ENCODE measurements at regions not wholly inside any gene's neighbourhood (a gene's known extent, or its start where the extent isn't known, plus 50 kb on each side); places are given as distances from the start of the nearest gene placed in this dataset.

DNA sequence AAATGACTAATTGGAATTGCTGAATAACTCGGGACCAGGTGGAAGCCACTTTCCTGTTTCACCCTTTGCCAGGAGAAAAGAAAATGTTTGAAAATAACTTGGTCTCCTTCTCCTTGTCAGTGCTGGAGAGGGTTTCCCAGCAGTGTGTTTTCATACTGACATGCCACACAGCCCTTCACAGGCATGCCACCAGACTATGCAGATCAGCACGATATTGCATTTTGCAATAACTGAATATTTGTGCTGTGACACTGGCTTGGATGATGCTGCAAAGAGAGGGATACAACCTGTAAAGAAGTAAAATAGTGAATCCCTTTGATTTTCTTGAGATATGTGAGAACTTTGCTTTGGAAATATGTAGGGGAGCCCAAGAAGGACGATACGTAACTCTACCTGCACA, 200.0 kb upstream of the NAV2 start:
- H3K4me3 ChIP-seq (ENCODE audit: low read length in 3 of 3) = no peak overlapping the region
- no peaks in the 10 kb centered on the region for H3K36me3 ChIP-seq (ENCODE audit: control insufficient read depth in 3 of 3, insufficient read depth in 3 of 3, low read length in 3 of 3)
- peaks cover 12 to 22% (median 19%) of the 10 kb centered on the region in 3 donors for H3K4me1 ChIP-seq (ENCODE audit: control insufficient read depth in 3 of 3, insufficient read depth in 3 of 3, low read length in 3 of 3)
- H3K9me3 ChIP-seq (ENCODE audit: control insufficient read depth in 3 of 3, low read length in 3 of 3) = no peaks in the 10 kb centered on the region
- peaks cover 3 to 14% (median 3%) of the 10 kb centered on the region in 3 donors for H3K27me3 ChIP-seq (ENCODE audit: control insufficient read depth in 3 of 3, insufficient read depth in 3 of 3, low read length in 3 of 3)
- no peak overlapping the region for H3K9ac ChIP-seq (ENCODE audit: low read depth in 1 of 3, low read length in 3 of 3)
- H3K27ac ChIP-seq (ENCODE audit: low read depth, low read length) = no peak overlapping the region

DNA sequence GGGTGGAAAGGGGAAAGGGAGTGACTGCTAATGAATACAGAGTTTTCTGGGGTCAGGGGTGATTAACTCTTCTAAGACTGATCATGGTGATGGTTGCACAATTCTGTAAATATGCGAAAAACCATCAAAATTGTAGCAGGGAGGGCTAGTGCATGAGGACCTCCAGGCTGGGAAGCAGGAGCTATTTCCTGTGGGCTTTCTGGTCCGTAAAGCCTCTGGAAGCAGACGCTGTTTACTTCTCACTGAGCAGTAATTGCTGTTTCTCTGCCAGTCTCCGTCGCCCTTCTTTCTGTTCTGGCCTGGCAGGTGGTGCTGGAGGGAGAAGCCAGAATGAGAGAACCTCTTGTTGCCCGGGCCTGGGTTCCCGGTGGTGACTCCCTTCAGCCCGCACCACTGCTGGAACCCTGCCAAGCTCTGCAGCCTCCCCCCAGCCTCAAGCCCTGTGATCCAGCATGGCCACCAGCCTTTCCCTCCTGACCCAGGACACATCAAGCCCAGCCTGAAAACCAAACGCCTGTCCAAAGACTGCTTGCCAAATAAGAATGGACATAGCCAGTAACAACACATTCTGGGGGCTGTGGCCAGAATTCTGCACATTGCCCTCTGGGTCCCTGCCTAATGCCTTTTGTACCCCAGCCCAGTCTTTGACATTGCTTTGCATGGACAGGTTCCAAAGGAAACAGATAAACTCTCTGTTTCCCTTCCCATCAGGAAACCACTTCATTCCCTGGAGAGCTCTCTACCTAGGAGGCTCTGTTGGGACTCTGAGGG, 201.0 kb upstream of the NAV2 start:
- no peak overlapping the region for H3K4me3 ChIP-seq (ENCODE audit: low read length in 3 of 3)
- peak overlapping the region; percentile 23 for H3K27ac ChIP-seq (ENCODE audit: low read depth, low read length)
- H3K36me3 ChIP-seq (ENCODE audit: control insufficient read depth in 3 of 3, insufficient read depth in 3 of 3, low read length in 3 of 3) = no peaks in the 10 kb centered on the region
- H3K27me3 ChIP-seq (ENCODE audit: control insufficient read depth in 3 of 3, insufficient read depth in 3 of 3, low read length in 3 of 3) = peaks cover 3 to 14% (median 7%) of the 10 kb centered on the region in 3 donors
- no peaks in the 10 kb centered on the region for H3K9me3 ChIP-seq (ENCODE audit: control insufficient read depth in 3 of 3, low read length in 3 of 3)
- H3K4me1 ChIP-seq (ENCODE audit: control insufficient read depth in 3 of 3, insufficient read depth in 3 of 3, low read length in 3 of 3) = peaks cover 12 to 22% (median 19%) of the 10 kb centered on the region in 3 donors
- H3K9ac ChIP-seq (ENCODE audit: low read depth in 1 of 3, low read length in 3 of 3) = no peak overlapping the region

DNA sequence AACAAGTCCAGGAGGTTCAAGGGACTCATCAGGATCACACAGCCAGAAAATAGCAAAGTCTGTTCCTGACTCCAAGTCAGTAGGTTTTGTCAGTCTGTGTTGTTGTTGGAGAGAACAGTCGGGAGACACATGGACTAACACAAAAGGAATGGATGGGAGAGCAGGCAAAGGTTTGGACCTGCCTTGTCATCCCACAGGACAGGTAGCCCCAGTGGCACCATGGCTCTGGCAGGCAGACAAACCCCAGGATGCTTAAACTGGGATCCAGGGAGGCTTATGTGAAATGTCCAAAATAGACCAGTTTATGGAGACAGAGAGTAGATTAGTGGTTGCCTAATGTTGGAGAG, 201.6 kb upstream of the NAV2 start:
- Histone ChIP-seq H3K27ac (ENCODE audit: low read depth, low read length) (peak overlapping the region; percentile 23), H3K4me1 (ENCODE audit: control insufficient read depth in 3 of 3, insufficient read depth in 3 of 3, low read length in 3 of 3) (peaks cover 12 to 22% (median 19%) of the 10 kb centered on the region in 3 donors), H3K36me3 (ENCODE audit: control insufficient read depth in 3 of 3, insufficient read depth in 3 of 3, low read length in 3 of 3) (no peaks in the 10 kb centered on the region), H3K27me3 (ENCODE audit: control insufficient read depth in 3 of 3, insufficient read depth in 3 of 3, low read length in 3 of 3) (peaks cover 3 to 14% (median 7%) of the 10 kb centered on the region in 3 donors), H3K4me3 (ENCODE audit: low read length in 3 of 3) (no peak overlapping the region), H3K9ac (ENCODE audit: low read depth in 1 of 3, low read length in 3 of 3) (no peak overlapping the region), H3K9me3 (ENCODE audit: control insufficient read depth in 3 of 3, low read length in 3 of 3) (no peaks in the 10 kb centered on the region)

DNA sequence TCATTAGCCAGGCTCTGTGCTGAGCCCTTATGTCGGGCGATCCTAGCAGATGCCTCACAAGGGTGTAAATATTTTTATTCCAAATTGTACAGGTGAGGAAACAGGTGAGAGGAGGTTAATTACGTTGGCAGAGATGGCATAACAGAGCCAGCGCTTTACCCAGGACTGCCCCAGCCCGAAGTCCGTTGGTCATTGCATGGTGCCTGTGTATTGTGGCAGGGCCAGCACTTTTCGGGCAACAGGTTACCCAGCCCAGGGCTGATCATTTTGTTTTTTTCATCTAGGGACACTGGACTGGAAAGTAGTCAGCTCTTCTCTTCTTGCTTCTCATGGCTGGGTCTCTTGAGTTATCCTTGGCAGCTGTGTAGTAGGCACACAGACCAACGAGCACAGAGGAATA, 202.2 kb upstream of the NAV2 start:
- Histone ChIP-seq H3K36me3 (ENCODE audit: control insufficient read depth in 3 of 3, insufficient read depth in 3 of 3, low read length in 3 of 3) (no peaks in the 10 kb centered on the region), H3K4me3 (ENCODE audit: low read length in 3 of 3) (no peak overlapping the region), H3K4me1 (ENCODE audit: control insufficient read depth in 3 of 3, insufficient read depth in 3 of 3, low read length in 3 of 3) (peaks cover 12 to 22% (median 19%) of the 10 kb centered on the region in 3 donors), H3K9me3 (ENCODE audit: control insufficient read depth in 3 of 3, low read length in 3 of 3) (no peaks in the 10 kb centered on the region), H3K9ac (ENCODE audit: low read depth in 1 of 3, low read length in 3 of 3) (no peak overlapping the region), H3K27me3 (ENCODE audit: control insufficient read depth in 3 of 3, insufficient read depth in 3 of 3, low read length in 3 of 3) (peaks cover 3 to 14% (median 7%) of the 10 kb centered on the region in 3 donors), H3K27ac (ENCODE audit: low read depth, low read length) (no peak overlapping the region)

DNA sequence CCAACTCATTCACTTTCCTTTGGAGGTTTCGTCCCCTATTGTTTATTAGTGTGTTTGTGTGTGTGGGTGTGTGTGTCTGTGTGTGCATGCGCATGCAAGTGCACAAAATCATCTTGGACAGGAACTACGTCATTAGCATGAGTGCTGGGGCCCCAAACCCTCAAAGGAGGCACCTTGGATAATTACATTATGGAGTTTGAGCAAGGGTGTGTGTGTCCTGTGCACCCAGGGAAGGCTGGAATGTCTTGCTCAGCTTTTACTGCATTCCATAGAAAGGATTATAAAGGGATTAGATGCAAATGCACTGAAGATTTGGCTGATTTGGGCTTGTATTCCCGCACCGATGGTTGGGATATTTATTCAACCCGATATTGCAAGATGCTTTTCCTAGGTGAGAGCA, 203.4 kb upstream of the NAV2 start:
- H3K4me3 ChIP-seq (ENCODE audit: low read length in 3 of 3) = no peak overlapping the region
- H3K27ac ChIP-seq (ENCODE audit: low read depth, low read length) = no peak overlapping the region
- no peak overlapping the region for H3K9ac ChIP-seq (ENCODE audit: low read depth in 1 of 3, low read length in 3 of 3)
- no peaks in the 10 kb centered on the region for H3K9me3 ChIP-seq (ENCODE audit: control insufficient read depth in 3 of 3, low read length in 3 of 3)
- H3K4me1 ChIP-seq (ENCODE audit: control insufficient read depth in 3 of 3, insufficient read depth in 3 of 3, low read length in 3 of 3) = peaks cover 12 to 22% (median 19%) of the 10 kb centered on the region in 3 donors
- no peaks in the 10 kb centered on the region for H3K36me3 ChIP-seq (ENCODE audit: control insufficient read depth in 3 of 3, insufficient read depth in 3 of 3, low read length in 3 of 3)
- peaks cover 3 to 14% (median 7%) of the 10 kb centered on the region in 3 donors for H3K27me3 ChIP-seq (ENCODE audit: control insufficient read depth in 3 of 3, insufficient read depth in 3 of 3, low read length in 3 of 3)

DNA sequence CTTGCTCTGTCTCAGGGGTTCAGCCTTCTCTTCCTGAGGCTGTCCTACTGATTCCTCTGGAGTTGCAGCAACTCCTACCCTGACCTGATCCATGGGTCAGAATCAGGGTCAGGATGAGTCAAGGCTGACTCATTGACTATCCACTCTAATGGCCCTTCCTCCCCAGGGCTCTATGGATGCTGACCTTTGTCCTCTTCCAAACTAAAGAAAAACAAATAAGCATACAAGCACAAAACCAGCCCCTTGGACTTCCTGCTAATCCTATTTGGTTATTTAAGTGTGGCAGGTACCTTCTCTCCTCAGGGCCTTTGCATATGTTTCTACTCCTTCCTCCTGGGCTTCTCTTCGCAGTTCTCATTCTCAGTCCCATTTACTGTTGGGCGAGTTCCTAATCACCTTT, 204.5 kb upstream of the NAV2 start:
- H3K27ac ChIP-seq (ENCODE audit: low read depth, low read length) = no peak overlapping the region
- H3K9me3 ChIP-seq (ENCODE audit: control insufficient read depth in 3 of 3, low read length in 3 of 3) = no peaks in the 10 kb centered on the region
- no peaks in the 10 kb centered on the region for H3K36me3 ChIP-seq (ENCODE audit: control insufficient read depth in 3 of 3, insufficient read depth in 3 of 3, low read length in 3 of 3)
- no peak overlapping the region for H3K4me3 ChIP-seq (ENCODE audit: low read length in 3 of 3)
- peaks cover 3 to 14% (median 7%) of the 10 kb centered on the region in 3 donors for H3K27me3 ChIP-seq (ENCODE audit: control insufficient read depth in 3 of 3, insufficient read depth in 3 of 3, low read length in 3 of 3)
- H3K9ac ChIP-seq (ENCODE audit: low read depth in 1 of 3, low read length in 3 of 3) = no peak overlapping the region
- peaks cover 12 to 22% (median 19%) of the 10 kb centered on the region in 3 donors for H3K4me1 ChIP-seq (ENCODE audit: control insufficient read depth in 3 of 3, insufficient read depth in 3 of 3, low read length in 3 of 3)

DNA sequence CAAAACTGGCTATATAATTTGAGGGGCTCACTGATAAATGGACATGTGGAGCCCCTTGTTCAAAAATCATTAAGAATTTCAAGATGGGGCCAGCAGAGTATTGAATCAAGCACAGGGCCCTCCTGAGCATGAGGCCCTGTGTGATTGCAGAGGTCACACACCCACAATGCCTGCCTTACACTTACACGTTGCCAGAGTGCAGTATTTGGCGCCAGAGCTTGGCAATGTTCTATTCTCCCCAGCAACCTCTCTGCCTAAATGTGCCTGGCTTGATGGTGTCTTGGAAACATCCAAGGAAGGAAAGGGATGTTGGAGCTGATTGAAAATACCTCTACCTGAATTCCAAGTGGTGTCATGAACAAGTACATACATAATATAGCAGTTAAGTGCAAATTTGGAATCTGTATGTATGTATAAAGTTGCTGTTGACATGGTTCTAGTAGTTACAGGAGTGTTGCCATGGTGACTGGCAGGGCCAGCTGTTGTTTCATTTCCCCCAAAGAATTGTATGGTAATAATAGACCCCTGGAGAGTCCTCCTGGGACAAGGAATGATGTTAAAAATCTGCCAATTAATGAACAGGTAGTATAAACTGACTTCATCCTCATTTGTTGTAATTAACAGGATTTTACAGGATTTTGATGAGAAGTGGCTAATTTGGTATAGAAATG, 205.7 kb upstream of the NAV2 start:
- Histone ChIP-seq H3K9me3 (ENCODE audit: control insufficient read depth in 3 of 3, low read length in 3 of 3) (no peaks in the 10 kb centered on the region), H3K4me1 (ENCODE audit: control insufficient read depth in 3 of 3, insufficient read depth in 3 of 3, low read length in 3 of 3) (peaks cover 12 to 20% (median 17%) of the 10 kb centered on the region in 3 donors), H3K9ac (ENCODE audit: low read depth in 1 of 3, low read length in 3 of 3) (no peak overlapping the region), H3K27me3 (ENCODE audit: control insufficient read depth in 3 of 3, insufficient read depth in 3 of 3, low read length in 3 of 3) (peaks cover 3 to 14% (median 7%) of the 10 kb centered on the region in 3 donors), H3K4me3 (ENCODE audit: low read length in 3 of 3) (no peak overlapping the region), H3K36me3 (ENCODE audit: control insufficient read depth in 3 of 3, insufficient read depth in 3 of 3, low read length in 3 of 3) (no peaks in the 10 kb centered on the region), H3K27ac (ENCODE audit: low read depth, low read length) (no peak overlapping the region)

DNA sequence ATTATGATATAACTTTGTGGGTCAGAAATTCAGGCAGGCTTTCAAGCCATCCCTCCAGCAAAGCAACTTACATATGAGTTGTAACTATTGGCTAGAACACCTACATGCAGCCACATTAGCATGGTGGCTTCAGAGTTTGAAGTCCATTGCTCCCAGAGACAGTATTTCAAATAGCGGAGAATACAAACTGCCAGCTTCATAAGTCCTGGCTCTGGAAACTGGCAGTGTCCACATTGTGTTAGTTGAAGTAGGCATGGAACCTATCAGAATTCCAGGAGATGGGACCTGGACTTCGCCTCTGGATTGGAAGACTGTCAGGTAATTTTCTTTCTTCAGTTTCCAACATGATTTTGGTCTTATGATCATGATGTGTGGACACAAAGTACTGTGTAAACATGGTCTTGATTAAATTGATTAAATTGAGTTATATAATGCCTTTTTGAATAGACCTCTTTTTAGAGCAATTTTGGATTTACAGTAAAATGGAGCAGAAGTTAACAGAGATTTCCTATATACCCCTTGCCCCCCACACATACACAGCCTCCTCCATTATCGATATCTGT, 209.9 kb upstream of the NAV2 start:
- H3K36me3 ChIP-seq (ENCODE audit: control insufficient read depth in 3 of 3, insufficient read depth in 3 of 3, low read length in 3 of 3) = no peaks in the 10 kb centered on the region
- no peak overlapping the region for H3K9ac ChIP-seq (ENCODE audit: low read depth in 1 of 3, low read length in 3 of 3)
- no peak overlapping the region for H3K27ac ChIP-seq (ENCODE audit: low read depth, low read length)
- no peaks in the 10 kb centered on the region for H3K9me3 ChIP-seq (ENCODE audit: control insufficient read depth in 3 of 3, low read length in 3 of 3)
- peaks cover 0 to under 1% (median 0%) of the 10 kb centered on the region in 3 donors for H3K4me1 ChIP-seq (ENCODE audit: control insufficient read depth in 3 of 3, insufficient read depth in 3 of 3, low read length in 3 of 3)
- H3K4me3 ChIP-seq (ENCODE audit: low read length in 3 of 3) = no peak overlapping the region
- H3K27me3 ChIP-seq (ENCODE audit: control insufficient read depth in 3 of 3, insufficient read depth in 3 of 3, low read length in 3 of 3) = peaks cover 0 to 4% (median 0%) of the 10 kb centered on the region in 3 donors

DNA sequence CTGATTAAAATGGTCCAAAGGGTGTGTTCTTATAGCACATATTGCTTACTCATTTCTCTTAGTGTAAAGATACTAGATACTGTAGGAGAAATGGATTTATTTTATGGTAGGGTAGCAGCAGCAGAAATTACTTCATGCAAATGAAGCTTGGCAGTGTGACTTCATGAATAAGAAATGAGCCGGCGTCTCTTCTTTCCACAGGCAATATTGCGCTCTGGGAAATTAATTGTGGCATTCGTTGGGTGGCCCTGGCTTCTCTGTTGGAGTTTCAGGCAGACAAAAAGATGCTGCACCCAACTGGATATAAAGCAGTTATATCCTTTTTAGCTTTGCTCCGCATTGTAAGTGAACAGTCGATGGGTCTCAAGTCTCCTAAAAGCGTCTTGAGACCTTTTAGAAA, 211.0 kb upstream of the NAV2 start:
- Histone ChIP-seq H3K4me3 (ENCODE audit: low read length in 3 of 3) (no peak overlapping the region), H3K9ac (ENCODE audit: low read depth in 1 of 3, low read length in 3 of 3) (no peak overlapping the region), H3K4me1 (ENCODE audit: control insufficient read depth in 3 of 3, insufficient read depth in 3 of 3, low read length in 3 of 3) (no peaks in the 10 kb centered on the region), H3K9me3 (ENCODE audit: control insufficient read depth in 3 of 3, low read length in 3 of 3) (no peaks in the 10 kb centered on the region), H3K27ac (ENCODE audit: low read depth, low read length) (no peak overlapping the region), H3K27me3 (ENCODE audit: control insufficient read depth in 3 of 3, insufficient read depth in 3 of 3, low read length in 3 of 3) (peaks cover 0 to under 1% (median 0%) of the 10 kb centered on the region in 3 donors), H3K36me3 (ENCODE audit: control insufficient read depth in 3 of 3, insufficient read depth in 3 of 3, low read length in 3 of 3) (no peaks in the 10 kb centered on the region)

DNA sequence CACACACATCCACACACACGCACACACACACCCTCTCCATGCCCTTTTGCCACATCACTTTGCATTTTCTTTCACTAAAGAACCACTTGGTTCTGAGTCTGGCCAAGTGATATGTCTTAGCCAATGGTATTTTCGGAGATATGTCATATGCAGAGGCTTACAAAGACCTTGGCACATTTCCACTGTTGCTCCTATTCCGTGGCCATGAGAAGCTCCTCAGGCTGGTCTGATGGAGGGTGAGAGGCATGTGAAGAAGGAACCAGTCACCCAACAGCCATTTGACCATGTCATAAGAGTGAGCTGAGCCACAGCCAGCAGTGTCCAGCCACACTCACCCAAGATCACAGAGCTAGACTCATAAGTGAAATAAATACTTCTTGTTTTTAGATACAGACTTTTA, 212.6 kb upstream of the NAV2 start:
- Histone ChIP-seq H3K9ac (ENCODE audit: low read depth in 1 of 3, low read length in 3 of 3) (no peak overlapping the region), H3K9me3 (ENCODE audit: control insufficient read depth in 3 of 3, low read length in 3 of 3) (no peaks in the 10 kb centered on the region), H3K27ac (ENCODE audit: low read depth, low read length) (no peak overlapping the region), H3K4me1 (ENCODE audit: control insufficient read depth in 3 of 3, insufficient read depth in 3 of 3, low read length in 3 of 3) (no peaks in the 10 kb centered on the region), H3K4me3 (ENCODE audit: low read length in 3 of 3) (no peak overlapping the region), H3K36me3 (ENCODE audit: control insufficient read depth in 3 of 3, insufficient read depth in 3 of 3, low read length in 3 of 3) (no peaks in the 10 kb centered on the region), H3K27me3 (ENCODE audit: control insufficient read depth in 3 of 3, insufficient read depth in 3 of 3, low read length in 3 of 3) (no peaks in the 10 kb centered on the region)
